Transverse colon (tissue), 4 donors: ENCODE measurements at regions not wholly inside any gene's neighbourhood (a gene's known extent, or its start where the extent isn't known, plus 50 kb on each side); places are given as distances from the start of the nearest gene placed in this dataset.

Experiments used
- DNase-seq: peaks from one replicate; pipeline ENCODE4 v3.0.0-alpha.2; 2019
- H3K27ac ChIP-seq, 4 donors: fragments of 200-600 bp; sonication (generic); 2 replicates each; pipeline ENCODE4 v1.5.1; 2016 to 2018; ENCODE audit warnings: inconsistent platforms in 4 of 4
- H3K27me3 ChIP-seq: fragments of 200-600 bp; sonication (generic); 2 replicates; pipeline ENCODE4 v1.5.1; 2017; ENCODE audit warnings: inconsistent platforms
- H3K36me3 ChIP-seq, 4 donors: fragments of 200-600 bp; sonication (generic); 2 replicates each; pipeline ENCODE4 v1.5.1; 2017 to 2019; ENCODE audit warnings: inconsistent platforms in 4 of 4
- H3K4me1 ChIP-seq, 4 donors: fragments of 200-600 bp; sonication (generic); 2 replicates each; pipeline ENCODE4 v1.5.1; 2017 to 2020; ENCODE audit warnings: inconsistent platforms in 4 of 4
- H3K4me3 ChIP-seq, 4 donors: fragments of 200-600 bp; sonication (generic); 1 replicate in 1 of 4; 2 replicates in 3 of 4; pipeline versions ENCODE4 v1.5.1 to v1.6.1; 2017 to 2019; ENCODE audit warnings: inconsistent platforms in 4 of 4
- H3K9me3 ChIP-seq, 2 donors: fragments of 200-600 bp; sonication (generic); 2 replicates each; pipeline ENCODE4 v1.5.1; 2017 to 2019; ENCODE audit warnings: inconsistent platforms in 2 of 2
- EP300 ChIP-seq: sonication (generic); formaldehyde crosslinking; IDR thresholded peaks from one replicate; pipeline ENCODE4 v1.6.1; 2017; ENCODE audit warnings: antibody characterized with exemption, low read depth
- POLR2A ChIP-seq: fragments of 450-650 bp; IDR thresholded peaks from one replicate; pipeline ENCODE4 v1.6.1; 2016; ENCODE audit warnings: antibody characterized with exemption, mild to moderate bottlenecking, moderate library complexity
- POLR2AphosphoS5 ChIP-seq, 3 donors: sonication (generic); formaldehyde crosslinking; IDR thresholded peaks; one replicate each; pipeline ENCODE4 v1.6.1; 2016; ENCODE audit warnings: antibody characterized with exemption in 3 of 3
- WGBS, 2 donors: methylation state at CpG; one replicate each; pipeline ENCODE4 v1.1.5; 2018; ENCODE audit warnings: low coverage in 1 of 2; 5-methylcytosine and 5-hydroxymethylcytosine counted together
- in situ Hi-C, 4 donors: fragments of 200-750 bp; cut with MboI; loops; one replicate each; pipeline versions ENCODE4 v1.15.0 to v1.15.1; 2017; ENCODE audit warnings: low sequenced_read_pairs in 3 of 4, low pct_ligation_motif_present in 1 of 4, low pct_unique_long_range_greater_than_20kb in 1 of 4
- intact Hi-C: fragments of 100-400 bp; cut with DNase I; formaldehyde crosslinking; loops from one replicate; pipeline ENCODE4 v1.15.1; 2023; ENCODE audit warnings: low total_unique reads
- TF ChIP-seq, protein P1 (sequence below), 5 experiments: fragments of 200-600 bp in 3 of 5; fragments of 450-650 bp in 2 of 5; sonication (generic) in 3 of 5; IDR thresholded peaks; 1 replicate in 2 of 5; 2 replicates in 3 of 5; pipeline ENCODE4 v1.5.1; 2016 to 2017; ENCODE audit warnings: antibody characterized with exemption in 5 of 5, inconsistent platforms in 3 of 5, mild to moderate bottlenecking in 2 of 5, moderate library complexity in 1 of 5

GRCh38 chr22:49008682-49009235 lies 818.9 kb downstream of the BRD1 start:
- no peak for DNase-seq
- in situ Hi-C loops = no loop called here
- no peaks in the 10 kb centered on the region for H3K27me3 ChIP-seq
- 84% methylated on average over 15 of the region's 18 CpGs; no CpG with 5 or more reads in 1 of the 2 donors for WGBS, 2 donors
- no peak overlapping the region for H3K4me3 ChIP-seq
- TF ChIP-seq EP300 (no peak), POLR2AphosphoS5 (IDR thresholded peaks at IDR 0.05) (no peak), POLR2A (no peak)
- TF ChIP-seq, protein P1, sequence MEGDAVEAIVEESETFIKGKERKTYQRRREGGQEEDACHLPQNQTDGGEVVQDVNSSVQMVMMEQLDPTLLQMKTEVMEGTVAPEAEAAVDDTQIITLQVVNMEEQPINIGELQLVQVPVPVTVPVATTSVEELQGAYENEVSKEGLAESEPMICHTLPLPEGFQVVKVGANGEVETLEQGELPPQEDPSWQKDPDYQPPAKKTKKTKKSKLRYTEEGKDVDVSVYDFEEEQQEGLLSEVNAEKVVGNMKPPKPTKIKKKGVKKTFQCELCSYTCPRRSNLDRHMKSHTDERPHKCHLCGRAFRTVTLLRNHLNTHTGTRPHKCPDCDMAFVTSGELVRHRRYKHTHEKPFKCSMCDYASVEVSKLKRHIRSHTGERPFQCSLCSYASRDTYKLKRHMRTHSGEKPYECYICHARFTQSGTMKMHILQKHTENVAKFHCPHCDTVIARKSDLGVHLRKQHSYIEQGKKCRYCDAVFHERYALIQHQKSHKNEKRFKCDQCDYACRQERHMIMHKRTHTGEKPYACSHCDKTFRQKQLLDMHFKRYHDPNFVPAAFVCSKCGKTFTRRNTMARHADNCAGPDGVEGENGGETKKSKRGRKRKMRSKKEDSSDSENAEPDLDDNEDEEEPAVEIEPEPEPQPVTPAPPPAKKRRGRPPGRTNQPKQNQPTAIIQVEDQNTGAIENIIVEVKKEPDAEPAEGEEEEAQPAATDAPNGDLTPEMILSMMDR (IDR thresholded peaks at IDR 0.05) = no peak
- H3K4me1 ChIP-seq = no peaks in the 10 kb centered on the region
- intact Hi-C loops = no loop called here
- H3K9me3 ChIP-seq = no peaks in the 10 kb centered on the region
- no peak overlapping the region for H3K27ac ChIP-seq
- no peaks in the 10 kb centered on the region for H3K36me3 ChIP-seq

DNA sequence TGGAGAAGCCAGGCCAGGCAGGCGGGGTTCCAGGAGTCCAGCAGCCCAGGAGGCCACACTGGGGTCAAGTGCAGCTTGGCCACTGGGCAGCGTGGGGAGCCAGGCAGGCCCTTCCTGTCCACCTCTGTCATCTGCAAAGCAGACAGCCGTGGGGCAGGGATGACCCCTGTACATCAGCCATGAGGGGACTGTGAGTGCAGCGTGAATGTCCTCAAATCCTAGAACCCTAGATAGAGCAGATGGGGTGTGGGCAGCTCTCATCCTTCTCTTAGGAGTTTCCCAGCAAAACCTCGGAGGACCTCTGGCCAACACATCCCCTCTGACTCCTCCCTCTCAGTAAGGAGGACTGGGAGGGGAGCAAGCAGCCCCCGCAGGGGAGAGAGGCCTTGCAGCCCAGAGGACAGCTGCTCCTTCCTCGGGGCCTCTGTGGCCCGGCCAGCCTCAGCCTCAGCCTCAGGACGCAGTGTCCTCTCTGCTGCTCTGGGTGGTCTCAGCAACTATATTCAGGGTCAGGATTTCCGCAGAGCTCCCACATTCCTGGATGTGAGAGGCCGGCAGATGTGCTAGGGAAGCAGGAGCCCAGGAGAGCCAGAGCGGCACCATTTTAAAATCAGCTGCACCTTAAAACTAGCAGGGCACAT lies 820.5 kb downstream of the BRD1 start:
- no peak for TF ChIP-seq POLR2AphosphoS5 (IDR thresholded peaks at IDR 0.05)
- TF ChIP-seq EP300 = no peak
- TF ChIP-seq, protein P1 (IDR thresholded peaks at IDR 0.05) = no peak
- no peak for TF ChIP-seq POLR2A
- intact Hi-C loops = no loop called here
- DNase-seq = no peak
- Histone ChIP-seq H3K27me3 (no peaks in the 10 kb centered on the region), H3K4me1 (no peaks in the 10 kb centered on the region), H3K9me3 (no peaks in the 10 kb centered on the region), H3K4me3 (no peak overlapping the region), H3K36me3 (no peaks in the 10 kb centered on the region), H3K27ac (no peak overlapping the region)
- in situ Hi-C loops = no loop called here
- 51% methylated on average over 6 of the region's 12 CpGs; no CpG with 5 or more reads in 1 of the 2 donors for WGBS, 2 donors

DNA sequence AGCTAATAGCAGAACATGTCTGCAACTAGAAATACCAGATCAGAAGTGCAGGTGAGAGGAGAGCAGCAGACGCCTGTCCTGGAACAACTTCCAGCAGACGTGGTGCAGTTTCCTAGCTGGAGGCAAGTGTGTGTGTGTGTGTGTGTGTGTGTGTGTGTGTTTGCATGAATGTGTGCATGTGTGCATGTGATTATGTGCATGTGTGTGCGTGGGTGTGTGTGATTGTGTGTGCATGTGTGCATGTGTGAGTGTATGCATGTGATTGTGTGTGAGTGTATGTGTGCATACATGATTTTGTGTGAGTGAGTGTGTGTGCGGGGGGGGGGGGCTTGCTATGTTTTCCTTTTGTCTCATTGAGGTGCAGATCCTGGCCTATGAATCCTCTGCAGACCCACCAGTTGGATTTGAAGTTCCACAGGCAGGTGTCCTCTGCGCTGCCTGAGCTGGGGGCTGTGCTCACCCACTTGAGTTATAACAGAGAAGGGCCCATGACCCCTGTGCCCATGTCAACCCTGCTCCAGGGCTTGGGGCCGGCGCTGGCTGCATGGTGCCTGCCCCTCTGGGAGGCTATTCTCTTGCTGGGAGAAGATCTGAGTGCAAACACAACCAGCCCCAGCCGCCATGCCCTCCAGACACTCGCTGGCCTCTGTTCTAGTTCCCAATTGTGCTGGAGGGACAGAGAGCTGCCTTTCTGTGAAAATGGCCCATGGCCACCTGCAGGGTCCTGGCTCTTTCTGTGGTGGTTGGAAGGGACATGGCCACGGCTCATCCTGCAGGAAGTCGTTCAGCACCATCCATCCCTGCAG lies 821.3 kb downstream of the BRD1 start:
- no peak for DNase-seq
- in situ Hi-C loops (no loop called here), intact Hi-C loops (no loop called here)
- Histone ChIP-seq H3K4me1 (no peaks in the 10 kb centered on the region), H3K27ac (no peak overlapping the region), H3K9me3 (no peaks in the 10 kb centered on the region), H3K36me3 (no peaks in the 10 kb centered on the region), H3K27me3 (no peaks in the 10 kb centered on the region), H3K4me3 (no peak overlapping the region)
- WGBS, 2 donors = 67 to 82% methylated on average over 4 to 10 of the region's 11 CpGs
- no peak for TF ChIP-seq POLR2A
- no peak for TF ChIP-seq POLR2AphosphoS5 (IDR thresholded peaks at IDR 0.05)
- no peak for TF ChIP-seq EP300
- TF ChIP-seq, protein P1 (IDR thresholded peaks at IDR 0.05) = no peak

DNA sequence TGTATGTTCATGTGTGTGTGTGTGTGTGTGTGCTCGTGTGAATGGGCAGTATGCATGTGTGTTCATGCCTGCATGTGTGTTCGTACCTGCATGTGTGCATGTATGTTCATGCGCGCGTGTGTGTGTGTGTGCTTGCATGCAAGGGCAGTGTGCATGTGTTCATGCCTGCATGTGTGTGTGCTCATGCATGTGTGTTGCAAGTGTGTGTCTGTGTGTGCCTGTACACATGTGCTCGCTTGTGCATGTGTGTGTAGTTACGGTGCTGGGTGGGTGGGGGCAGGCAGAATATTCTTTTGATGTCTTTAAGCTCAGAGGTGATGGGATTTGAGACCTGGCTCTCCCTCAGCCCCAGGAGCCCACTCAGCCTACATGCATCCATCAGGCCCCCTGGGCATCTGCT lies 822.1 kb downstream of the BRD1 start:
- H3K9me3 ChIP-seq = no peaks in the 10 kb centered on the region
- no peak for DNase-seq
- no peaks in the 10 kb centered on the region for H3K27me3 ChIP-seq
- H3K4me1 ChIP-seq = no peaks in the 10 kb centered on the region
- TF ChIP-seq, protein P1 (IDR thresholded peaks at IDR 0.05) = no peak
- TF ChIP-seq POLR2AphosphoS5 (IDR thresholded peaks at IDR 0.05) (no peak), EP300 (no peak), POLR2A (no peak)
- no peaks in the 10 kb centered on the region for H3K36me3 ChIP-seq
- intact Hi-C loops (no loop called here), in situ Hi-C loops (no loop called here)
- no peak overlapping the region for H3K4me3 ChIP-seq
- H3K27ac ChIP-seq = no peak overlapping the region
- 34% methylated on average over 5 of the region's 7 CpGs; no CpG with 5 or more reads in 1 of the 2 donors for WGBS, 2 donors
